IMR-90 (cell line): ENCODE measurements at regions not wholly inside any gene's neighbourhood (a gene's known extent, or its start where the extent isn't known, plus 50 kb on each side); places are given as distances from the start of the nearest gene placed in this dataset.
A peak's percentile ranks its signal among the peaks of the same experiment; 100 is the strongest.

Experiments used
- ATAC-seq: fragments of 200-7000 bp; cut with Tn5 transposase; 2 replicates; pipeline ENCODE4 v1.9.1; 2020; ENCODE audit warnings: low read depth, mild to moderate bottlenecking, moderate library complexity
- BruUV-seq: library from RNA; stranded (reverse); fragments of 400-500 nt; replicated peaks from 2 replicates; lab custom pipeline; 2021; lab: Mats Ljungman, UMichigan
- CTCF ChIA-PET: fragments of 300-600 bp; formaldehyde crosslinking; extraction: SDS; loops from one replicate; lab custom pipeline; 2021; ENCODE audit warnings: antibody characterized with exemption; lab: Yijun Ruan, JAX
- POLR2A ChIA-PET: fragments of 300-600 bp; sonication (Branson Sonifier 250); formaldehyde crosslinking; loops from one replicate; lab custom pipeline; 2022; ENCODE audit warnings: antibody characterized with exemption; ENCODE audit not compliant: unreplicated experiment; lab: Charles Lee
- DNase-seq: peaks from one replicate; pipeline ENCODE4 v3.0.0; 2013
- H2AFZ ChIP-seq: replicated peaks from 2 replicates; pipeline ENCODE3; 2013; ENCODE audit warnings: low read length, mild to moderate bottlenecking; ENCODE audit not compliant: poor library complexity
- H2AK5ac ChIP-seq: 2 replicates; pipeline ENCODE4 v1.6.1; 2013; ENCODE audit warnings: low read depth, low read length, inconsistent platforms
- H2AK9ac ChIP-seq: replicated peaks from 2 replicates; pipeline ENCODE3; 2013; ENCODE audit warnings: mild to moderate bottlenecking, low read depth, low read length, moderate library complexity; ENCODE audit not compliant: poor library complexity
- H2BK120ac ChIP-seq: 2 replicates; pipeline ENCODE4 v1.6.1; 2013; ENCODE audit warnings: low read depth, low read length, inconsistent platforms
- H2BK15ac ChIP-seq: 3 replicates; pipeline ENCODE4 v1.6.1; 2013; ENCODE audit warnings: low read depth, low read length, inconsistent platforms
- H2BK20ac ChIP-seq: 2 replicates; pipeline ENCODE4 v1.6.1; 2013; ENCODE audit warnings: low read depth, mild to moderate bottlenecking, inconsistent platforms, low read length, moderate library complexity
- H2BK5ac ChIP-seq: 2 replicates; pipeline ENCODE4 v1.6.1; 2013; ENCODE audit warnings: mild to moderate bottlenecking, low read depth, low read length, inconsistent platforms; ENCODE audit not compliant: poor library complexity, severe bottlenecking
- H3K14ac ChIP-seq: replicated peaks from 2 replicates; pipeline ENCODE4 v1.6.1; 2013; ENCODE audit warnings: low read depth, low read length, inconsistent platforms
- H3K18ac ChIP-seq: 2 replicates; pipeline ENCODE4 v1.6.1; 2013; ENCODE audit warnings: low read depth, low read length, control low read depth
- H3K23ac ChIP-seq: 2 replicates; pipeline ENCODE4 v1.6.1; 2013; ENCODE audit warnings: low read depth, low read length, inconsistent platforms
- H3K27ac ChIP-seq: 2 replicates; pipeline ENCODE4 v1.5.1; 2013; ENCODE audit warnings: mild to moderate bottlenecking, control low read depth, low read length; ENCODE audit not compliant: insufficient read depth
- H3K27me3 ChIP-seq: 2 replicates; pipeline ENCODE4 v1.6.1; 2013; ENCODE audit warnings: low read length; ENCODE audit not compliant: control insufficient read depth, insufficient read depth
- H3K36me3 ChIP-seq: 2 replicates; pipeline ENCODE4 v1.6.1; 2013; ENCODE audit warnings: low read length, mixed read lengths; ENCODE audit not compliant: control insufficient read depth, insufficient read depth
- H3K4ac ChIP-seq: 2 replicates; pipeline ENCODE4 v1.6.1; 2013; ENCODE audit warnings: low read depth, low read length, inconsistent platforms
- H3K4me1 ChIP-seq: 2 replicates; pipeline ENCODE4 v1.6.1; 2013; ENCODE audit warnings: low read length, mixed read lengths; ENCODE audit not compliant: control insufficient read depth, insufficient read depth
- H3K4me2 ChIP-seq: 2 replicates; pipeline ENCODE4 v1.6.1; 2013; ENCODE audit warnings: low read depth, mild to moderate bottlenecking, control low read depth, low read length, moderate library complexity
- H3K4me3 ChIP-seq: 2 replicates; pipeline ENCODE4 v1.5.1; 2013; ENCODE audit warnings: low read depth, mild to moderate bottlenecking, control low read depth, low read length, moderate library complexity; ENCODE audit not compliant: insufficient read depth
- H3K56ac ChIP-seq: 2 replicates; pipeline ENCODE4 v1.6.1; 2013; ENCODE audit warnings: low read length, inconsistent platforms; ENCODE audit not compliant: insufficient read depth; ENCODE audit errors: extremely low read depth
- H3K79me1 ChIP-seq, 2 experiments: 2 replicates each; pipeline ENCODE4 v1.6.1; 2013; ENCODE audit warnings: low read length in 2 of 2, inconsistent platforms in 1 of 2, low read depth in 1 of 2
- H3K9ac ChIP-seq: 2 replicates; pipeline ENCODE4 v1.6.1; 2013; ENCODE audit warnings: low read depth, low read length, control low read depth
- H3K9me1 ChIP-seq: 2 replicates; pipeline ENCODE4 v1.6.1; 2013; ENCODE audit warnings: low read length, inconsistent platforms; ENCODE audit not compliant: insufficient read depth
- H3K9me3 ChIP-seq: 2 replicates; pipeline ENCODE4 v1.6.1; 2013; ENCODE audit warnings: low read length; ENCODE audit not compliant: control insufficient read depth, insufficient read depth
- H4K20me1 ChIP-seq: 2 replicates; pipeline ENCODE4 v1.6.1; 2013; ENCODE audit warnings: low read length, inconsistent platforms; ENCODE audit not compliant: insufficient read depth
- H4K5ac ChIP-seq: 2 replicates; pipeline ENCODE4 v1.6.1; 2013; ENCODE audit warnings: mild to moderate bottlenecking, low read depth, low read length, control low read depth
- H4K8ac ChIP-seq, 2 experiments: 2 replicates each; pipeline ENCODE4 v1.6.1; 2013; ENCODE audit warnings: low read depth in 2 of 2, low read length in 2 of 2, control low read depth in 1 of 2, inconsistent platforms in 1 of 2
- H4K91ac ChIP-seq: 2 replicates; pipeline ENCODE4 v1.6.1; 2013; ENCODE audit warnings: low read depth, low read length, inconsistent platforms; ENCODE audit not compliant: insufficient read depth
- CHD1 ChIP-seq: IDR thresholded peaks from 2 replicates; pipeline ENCODE4 v1.6.1; 2012; ENCODE audit warnings: low read depth, low read length, improper control_type of control experiment
- FOS ChIP-seq: fragments of 150-350 bp; IDR thresholded peaks from 2 replicates; pipeline ENCODE4 v1.6.1; 2016; ENCODE audit warnings: low read depth, low read length
- MAFK ChIP-seq: IDR thresholded peaks from 2 replicates; pipeline ENCODE4 v1.6.1; 2012; ENCODE audit warnings: low read depth, low read length, improper control_type of control experiment
- MAZ ChIP-seq: IDR thresholded peaks from 2 replicates; pipeline ENCODE4 v1.6.1; 2012; ENCODE audit warnings: low read depth, mild to moderate bottlenecking, low read length, improper control_type of control experiment, moderate library complexity, borderline replicate concordance
- MXI1 ChIP-seq: IDR thresholded peaks from 2 replicates; pipeline ENCODE4 v1.6.1; 2012; ENCODE audit warnings: low read depth, mild to moderate bottlenecking, low read length, moderate library complexity, borderline replicate concordance
- NFE2L2 ChIP-seq: fragments of 150-350 bp; IDR thresholded peaks from 2 replicates; pipeline ENCODE4 v1.6.1; 2016; ENCODE audit warnings: low read depth, mild to moderate bottlenecking, low read length
- RCOR1 ChIP-seq: IDR thresholded peaks from 2 replicates; pipeline ENCODE4 v1.6.1; 2012; ENCODE audit warnings: mild to moderate bottlenecking, low read length, improper control_type of control experiment; ENCODE audit not compliant: insufficient replicate concordance
- RFX5 ChIP-seq: IDR thresholded peaks from 2 replicates; pipeline ENCODE4 v1.8.0; 2012; ENCODE audit warnings: low read depth, mild to moderate bottlenecking, low read length, moderate library complexity
- SMC3 ChIP-seq: fragments of 150-350 bp; IDR thresholded peaks from 2 replicates; pipeline ENCODE4 v1.6.1; 2016; ENCODE audit warnings: low read depth, mild to moderate bottlenecking, antibody characterized with exemption, low read length, moderate library complexity
- WGBS, 2 experiments: methylation state at CpG; one replicate each; pipeline versions ENCODE4 v1.1.5 to v1.1.7; 2013; ENCODE audit warnings: missing lambda C conversion rate in 2 of 2; ENCODE audit not compliant: insufficient read length in 1 of 2; ENCODE audit errors: extremely low coverage in 2 of 2; 5-methylcytosine and 5-hydroxymethylcytosine counted together
- dilution Hi-C: fragments of 300-500 bp; cut with HindIII; formaldehyde crosslinking; loops from one replicate; pipeline ENCODE4 v1.14.3; 2018; ENCODE audit warnings: low sequenced_read_pairs; ENCODE audit not compliant: unreplicated experiment
- in situ Hi-C: fragments of 300-500 bp; cut with MboI; formaldehyde crosslinking; loops from 3 replicates; pipeline ENCODE4 v1.14.3; 2019; ENCODE audit warnings: low sequenced_read_pairs, inconsistent platforms, mixed read lengths
- intact Hi-C: fragments of 100-400 bp; cut with micrococcal nuclease; formaldehyde crosslinking; loops from 2 replicates; pipeline ENCODE4 v1.10.0; 2022
- TF ChIP-seq, protein P1 (sequence below): fragments of 150-350 bp; IDR thresholded peaks from 2 replicates; pipeline ENCODE4 v1.6.1; 2017; ENCODE audit warnings: mild to moderate bottlenecking, antibody characterized with exemption, low read length, low read depth
- TF ChIP-seq, protein P2 (sequence below): fragments of 150-350 bp; IDR thresholded peaks from 2 replicates; pipeline ENCODE4 v1.6.1; 2016; ENCODE audit warnings: low read depth, mild to moderate bottlenecking, low read length, moderate library complexity, borderline replicate concordance
- TF ChIP-seq, protein P3 (sequence below): conservative IDR thresholded peaks from 2 replicates; pipeline ENCODE4 v1.5.1; 2012; ENCODE audit warnings: mild to moderate bottlenecking, low read depth, low read length, improper control_type of control experiment

DNA sequence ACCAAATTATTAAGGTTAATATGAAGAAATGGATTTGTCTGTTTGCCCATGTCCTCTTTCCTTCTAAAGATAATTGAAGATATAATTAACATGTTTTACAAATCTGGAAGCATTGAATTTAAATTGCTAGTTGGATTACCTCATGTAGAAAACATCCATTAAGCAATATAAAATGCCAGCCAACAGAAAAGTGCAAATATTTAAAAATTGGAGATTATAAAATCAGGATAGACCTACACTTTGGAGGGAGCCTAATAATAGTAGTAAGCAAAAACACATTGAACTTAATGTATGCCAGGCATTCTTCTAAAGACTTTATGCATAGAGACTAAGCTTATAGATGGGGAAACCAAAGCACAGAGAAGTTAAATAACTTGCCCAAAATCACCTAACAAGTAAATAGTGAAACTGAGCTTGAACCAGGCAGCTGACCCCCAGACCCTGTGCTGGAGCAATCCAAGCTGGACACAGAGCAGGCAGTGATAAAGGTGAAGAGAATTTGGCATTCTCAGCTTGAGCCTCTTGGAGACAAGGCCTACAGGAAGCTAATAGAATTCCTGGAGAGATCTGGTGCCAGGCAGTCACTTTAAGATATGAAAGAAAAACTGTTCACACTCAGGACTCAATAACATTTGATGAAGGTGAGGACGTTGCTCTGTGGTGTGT lies 119.8 kb downstream of the ASCL1 start:
- POLR2A ChIA-PET = no interaction called here
- no peak overlapping the region for H3K4ac ChIP-seq
- no peak overlapping the region for H2BK120ac ChIP-seq
- H3K27me3 ChIP-seq = no peaks in the 10 kb centered on the region
- in situ Hi-C loops (no loop called here), dilution Hi-C loops (no loop called here), intact Hi-C loops (no loop called here)
- ATAC-seq (no peak), DNase-seq (no peak)
- H2AFZ ChIP-seq = peak overlapping the region; percentile 51
- TF ChIP-seq RFX5 (no peak), FOS (no peak), MAZ (no peak), CHD1 (no peak), MAFK (no peak), NFE2L2 (no peak), RCOR1 (no peak), MXI1 (no peak), SMC3 (no peak)
- TF ChIP-seq, protein P1, sequence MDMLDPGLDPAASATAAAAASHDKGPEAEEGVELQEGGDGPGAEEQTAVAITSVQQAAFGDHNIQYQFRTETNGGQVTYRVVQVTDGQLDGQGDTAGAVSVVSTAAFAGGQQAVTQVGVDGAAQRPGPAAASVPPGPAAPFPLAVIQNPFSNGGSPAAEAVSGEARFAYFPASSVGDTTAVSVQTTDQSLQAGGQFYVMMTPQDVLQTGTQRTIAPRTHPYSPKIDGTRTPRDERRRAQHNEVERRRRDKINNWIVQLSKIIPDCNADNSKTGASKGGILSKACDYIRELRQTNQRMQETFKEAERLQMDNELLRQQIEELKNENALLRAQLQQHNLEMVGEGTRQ = no peak
- TF ChIP-seq, protein P2, sequence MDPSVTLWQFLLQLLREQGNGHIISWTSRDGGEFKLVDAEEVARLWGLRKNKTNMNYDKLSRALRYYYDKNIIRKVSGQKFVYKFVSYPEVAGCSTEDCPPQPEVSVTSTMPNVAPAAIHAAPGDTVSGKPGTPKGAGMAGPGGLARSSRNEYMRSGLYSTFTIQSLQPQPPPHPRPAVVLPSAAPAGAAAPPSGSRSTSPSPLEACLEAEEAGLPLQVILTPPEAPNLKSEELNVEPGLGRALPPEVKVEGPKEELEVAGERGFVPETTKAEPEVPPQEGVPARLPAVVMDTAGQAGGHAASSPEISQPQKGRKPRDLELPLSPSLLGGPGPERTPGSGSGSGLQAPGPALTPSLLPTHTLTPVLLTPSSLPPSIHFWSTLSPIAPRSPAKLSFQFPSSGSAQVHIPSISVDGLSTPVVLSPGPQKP = no peak
- TF ChIP-seq, protein P3, sequence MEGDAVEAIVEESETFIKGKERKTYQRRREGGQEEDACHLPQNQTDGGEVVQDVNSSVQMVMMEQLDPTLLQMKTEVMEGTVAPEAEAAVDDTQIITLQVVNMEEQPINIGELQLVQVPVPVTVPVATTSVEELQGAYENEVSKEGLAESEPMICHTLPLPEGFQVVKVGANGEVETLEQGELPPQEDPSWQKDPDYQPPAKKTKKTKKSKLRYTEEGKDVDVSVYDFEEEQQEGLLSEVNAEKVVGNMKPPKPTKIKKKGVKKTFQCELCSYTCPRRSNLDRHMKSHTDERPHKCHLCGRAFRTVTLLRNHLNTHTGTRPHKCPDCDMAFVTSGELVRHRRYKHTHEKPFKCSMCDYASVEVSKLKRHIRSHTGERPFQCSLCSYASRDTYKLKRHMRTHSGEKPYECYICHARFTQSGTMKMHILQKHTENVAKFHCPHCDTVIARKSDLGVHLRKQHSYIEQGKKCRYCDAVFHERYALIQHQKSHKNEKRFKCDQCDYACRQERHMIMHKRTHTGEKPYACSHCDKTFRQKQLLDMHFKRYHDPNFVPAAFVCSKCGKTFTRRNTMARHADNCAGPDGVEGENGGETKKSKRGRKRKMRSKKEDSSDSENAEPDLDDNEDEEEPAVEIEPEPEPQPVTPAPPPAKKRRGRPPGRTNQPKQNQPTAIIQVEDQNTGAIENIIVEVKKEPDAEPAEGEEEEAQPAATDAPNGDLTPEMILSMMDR = no peak
- no peaks in the 10 kb centered on the region for H3K36me3 ChIP-seq
- no peaks in the 10 kb centered on the region for H3K9me1 ChIP-seq
- peaks cover 2% of the 10 kb centered on the region; the same call in 1 of the 2 replicates for H3K9me3 ChIP-seq
- no peak overlapping the region for H2BK20ac ChIP-seq
- no peak overlapping the region for H3K23ac ChIP-seq
- H3K4me2 ChIP-seq = no peak overlapping the region
- CTCF ChIA-PET = no interaction called here
- H3K56ac ChIP-seq = no peak overlapping the region
- no peak overlapping the region for H3K4me3 ChIP-seq
- no peak overlapping the region for H2BK5ac ChIP-seq
- H4K91ac ChIP-seq = no peak overlapping the region
- no peak overlapping the region for H2BK15ac ChIP-seq
- no peak overlapping the region for H3K14ac ChIP-seq
- no peak overlapping the region for H2AK5ac ChIP-seq
- H3K9ac ChIP-seq = no peak overlapping the region
- no peak overlapping the region for H3K18ac ChIP-seq
- H4K5ac ChIP-seq = no peak overlapping the region
- no TSS peak for BruUV-seq
- no peak overlapping the region for H3K27ac ChIP-seq
- WGBS, 2 experiments = no CpG with 5 or more reads among the region's 1 CpG
- H3K4me1 ChIP-seq = no peaks in the 10 kb centered on the region
- H4K8ac ChIP-seq = no peak overlapping the region
- no peaks in the 10 kb centered on the region for H3K79me1 ChIP-seq
- no peaks in the 10 kb centered on the region for H4K20me1 ChIP-seq
- H2AK9ac ChIP-seq = no peak overlapping the region
